Breast epithelium (tissue), 4 donors: ENCODE measurements at regions not wholly inside any gene's neighbourhood (a gene's known extent, or its start where the extent isn't known, plus 50 kb on each side); places are given as distances from the start of the nearest gene placed in this dataset.
A peak's percentile ranks its signal among the peaks of the same experiment; 100 is the strongest.

Experiments
- DNase-seq, 2 donors: peaks; one replicate each; pipeline ENCODE4 v3.0.0-alpha.2; 2019; ENCODE audit warnings: low spot score in 2 of 2
- H3K27ac ChIP-seq, 2 donors: fragments of 200-600 bp; sonication (generic) in 1 of 2; one replicate each; pipeline ENCODE4 v1.5.1; 2016 to 2019; ENCODE audit warnings: mild to moderate bottlenecking in 1 of 2
- H3K27me3 ChIP-seq, 2 donors: fragments of 200-600 bp; sonication (generic) in 1 of 2; one replicate each; pipeline versions ENCODE4 v1.5.1 to v1.6.0; 2017 to 2019; ENCODE audit warnings: control low read depth in 1 of 2, mild to moderate bottlenecking in 1 of 2
- H3K36me3 ChIP-seq: fragments of 200-600 bp; one replicate; pipeline ENCODE4 v1.5.1; 2019
- H3K4me1 ChIP-seq, 2 donors: fragments of 200-600 bp; sonication (generic); one replicate each; pipeline ENCODE4 v1.5.1; 2016 to 2019; ENCODE audit warnings: control low read depth in 1 of 2
- H3K4me3 ChIP-seq, 3 donors: fragments of 200-600 bp; sonication (generic); 1 replicate in 2 of 3; 2 replicates in 1 of 3; pipeline ENCODE4 v1.5.1; 2016 to 2019; ENCODE audit warnings: mild to moderate bottlenecking in 3 of 3, moderate library complexity in 2 of 3
- H3K9me3 ChIP-seq, 2 donors: fragments of 200-600 bp; sonication (generic) in 1 of 2; one replicate each; pipeline ENCODE4 v1.5.1; 2016 to 2019; ENCODE audit warnings: control low read depth in 1 of 2
- CTCF ChIP-seq, 3 donors: fragments of 450-650 bp; IDR thresholded peaks; one replicate each; pipeline ENCODE4 v1.5.1; 2016 to 2017; ENCODE audit warnings: antibody characterized with exemption in 3 of 3, mild to moderate bottlenecking in 3 of 3, moderate library complexity in 3 of 3
- POLR2A ChIP-seq: fragments of 450-650 bp; IDR thresholded peaks from one replicate; pipeline ENCODE4 v1.6.1; 2016; ENCODE audit warnings: antibody characterized with exemption, mild to moderate bottlenecking, moderate library complexity
- POLR2AphosphoS5 ChIP-seq, 3 donors: sonication (generic); formaldehyde crosslinking; IDR thresholded peaks; one replicate each; pipeline ENCODE4 v1.6.1; 2017; ENCODE audit warnings: antibody characterized with exemption in 3 of 3
- intact Hi-C: fragments of 100-400 bp; cut with DNase I; formaldehyde crosslinking; loops from one replicate; pipeline ENCODE4 v1.15.1; 2023; ENCODE audit warnings: low total_unique reads

- Histone ChIP-seq H3K4me3 (no peak overlapping the region), H3K9me3 (no peaks in the 10 kb centered on the region), H3K4me1 (no peaks in the 10 kb centered on the region), H3K27me3 (no peaks in the 10 kb centered on the region), H3K36me3 (no peaks in the 10 kb centered on the region), H3K27ac (no peak overlapping the region)
- intact Hi-C loops, result no loop called here
- DNase-seq, result no peak
- TF ChIP-seq CTCF (IDR thresholded peaks at IDR 0.05) (no peak), POLR2AphosphoS5 (IDR thresholded peaks at IDR 0.05) (no peak), POLR2A (no peak)
These were observed 350.6 kb downstream of the ZNF536 start for GRCh38 chr19:30722761-30723160.

- Histone ChIP-seq H3K4me3 (no peak overlapping the region), H3K27ac (no peak overlapping the region), H3K36me3 (no peaks in the 10 kb centered on the region), H3K9me3 (no peaks in the 10 kb centered on the region), H3K27me3 (no peaks in the 10 kb centered on the region), H3K4me1 (no peaks in the 10 kb centered on the region)
- TF ChIP-seq POLR2A (no peak), CTCF (IDR thresholded peaks at IDR 0.05) (no peak)
- no peak for DNase-seq
- intact Hi-C loops, result no loop called here
These were observed 350.0 kb downstream of the ZNF536 start for GRCh38 chr19:30722186-30722585.

- H3K4me1 ChIP-seq, result no peaks in the 10 kb centered on the region
- peak overlapping the region; percentile 83 to 87 for H3K27ac ChIP-seq
- no peaks in the 10 kb centered on the region for H3K36me3 ChIP-seq
- H3K4me3 ChIP-seq, result peak overlapping the region; percentile 66 to 81 (median 76)
- H3K9me3 ChIP-seq, result no peaks in the 10 kb centered on the region
- DNase-seq, result no peak
- intact Hi-C loops, result no loop called here
- TF ChIP-seq POLR2A, result no peak
- TF ChIP-seq POLR2AphosphoS5 (IDR thresholded peaks at IDR 0.05), result no peak
- no peak for TF ChIP-seq CTCF (IDR thresholded peaks at IDR 0.05)
- no peaks in the 10 kb centered on the region for H3K27me3 ChIP-seq
These were observed 347.8 kb downstream of the ZNF536 start for GRCh38 chr19:30719999-30720345.

GRCh38 chr19:30719189-30719998 lies 347.2 kb downstream of the ZNF536 start:
- H3K4me3 ChIP-seq, result peak overlapping the region; percentile 66 to 81 (median 76)
- peak overlapping the region; percentile 83 to 87 for H3K27ac ChIP-seq
- no peaks in the 10 kb centered on the region for H3K9me3 ChIP-seq
- no peaks in the 10 kb centered on the region for H3K36me3 ChIP-seq
- no peaks in the 10 kb centered on the region for H3K4me1 ChIP-seq
- intact Hi-C loops, result no loop called here
- no peak for DNase-seq
- TF ChIP-seq CTCF (IDR thresholded peaks at IDR 0.05), result no peak
- TF ChIP-seq POLR2AphosphoS5 (IDR thresholded peaks at IDR 0.05), result no peak
- no peak for TF ChIP-seq POLR2A
- no peaks in the 10 kb centered on the region for H3K27me3 ChIP-seq

- Histone ChIP-seq H3K36me3 (no peaks in the 10 kb centered on the region), H3K9me3 (no peaks in the 10 kb centered on the region), H3K27me3 (no peaks in the 10 kb centered on the region), H3K4me1 (no peaks in the 10 kb centered on the region), H3K4me3 (peak overlapping the region; percentile 66 to 81 (median 76)), H3K27ac (peak overlapping the region in 1 of 2 donors; percentile 83)
- no peak for TF ChIP-seq POLR2A
- no peak for TF ChIP-seq POLR2AphosphoS5 (IDR thresholded peaks at IDR 0.05)
- TF ChIP-seq CTCF (IDR thresholded peaks at IDR 0.05), result no peak
- intact Hi-C loops, result no loop called here
- no peak for DNase-seq
These were observed 346.5 kb downstream of the ZNF536 start for GRCh38 chr19:30718707-30719106.
